ENCODE measurements at regions not wholly inside any gene's neighbourhood (a gene's known extent, or its start where the extent isn't known, plus 50 kb on each side); places are given as distances from the start of the nearest gene placed in this dataset.

DNA sequence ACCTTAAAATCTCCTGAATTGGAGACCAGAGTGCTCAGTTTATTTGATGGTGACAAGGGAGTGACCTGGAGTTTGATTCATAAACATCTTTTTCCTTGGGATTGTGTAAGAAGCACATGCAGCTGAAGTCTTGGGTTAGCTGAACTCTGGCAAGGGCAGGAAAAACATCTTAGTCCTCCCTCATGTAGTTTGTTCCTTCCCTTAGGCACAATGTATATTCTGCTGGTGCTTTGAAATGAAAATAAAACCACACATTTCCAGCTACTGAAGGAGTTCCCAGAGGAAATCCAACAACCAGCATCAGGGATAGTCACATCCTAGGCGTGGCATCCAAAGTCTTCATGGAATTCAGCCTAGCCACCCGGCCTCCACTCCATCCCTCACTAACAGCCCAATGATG is 95.2 kb upstream of the PAPPA start:
- TF ChIP-seq, protein P1, sequence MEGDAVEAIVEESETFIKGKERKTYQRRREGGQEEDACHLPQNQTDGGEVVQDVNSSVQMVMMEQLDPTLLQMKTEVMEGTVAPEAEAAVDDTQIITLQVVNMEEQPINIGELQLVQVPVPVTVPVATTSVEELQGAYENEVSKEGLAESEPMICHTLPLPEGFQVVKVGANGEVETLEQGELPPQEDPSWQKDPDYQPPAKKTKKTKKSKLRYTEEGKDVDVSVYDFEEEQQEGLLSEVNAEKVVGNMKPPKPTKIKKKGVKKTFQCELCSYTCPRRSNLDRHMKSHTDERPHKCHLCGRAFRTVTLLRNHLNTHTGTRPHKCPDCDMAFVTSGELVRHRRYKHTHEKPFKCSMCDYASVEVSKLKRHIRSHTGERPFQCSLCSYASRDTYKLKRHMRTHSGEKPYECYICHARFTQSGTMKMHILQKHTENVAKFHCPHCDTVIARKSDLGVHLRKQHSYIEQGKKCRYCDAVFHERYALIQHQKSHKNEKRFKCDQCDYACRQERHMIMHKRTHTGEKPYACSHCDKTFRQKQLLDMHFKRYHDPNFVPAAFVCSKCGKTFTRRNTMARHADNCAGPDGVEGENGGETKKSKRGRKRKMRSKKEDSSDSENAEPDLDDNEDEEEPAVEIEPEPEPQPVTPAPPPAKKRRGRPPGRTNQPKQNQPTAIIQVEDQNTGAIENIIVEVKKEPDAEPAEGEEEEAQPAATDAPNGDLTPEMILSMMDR (IDR thresholded peaks at IDR 0.05; ENCODE audit: low read depth, low read length): no peak
- TF ChIP-seq EZH2phosphoT487 (IDR thresholded peaks at IDR 0.05; ENCODE audit: low read depth): no peak

Data from OCI-LY3 (cell line).